HG03196 (cell line): ENCODE measurements at regions not wholly inside any gene's neighbourhood (a gene's known extent, or its start where the extent isn't known, plus 50 kb on each side); places are given as distances from the start of the nearest gene placed in this dataset.

Experiments used
- ATAC-seq: cut with Tn5 transposase; IDR thresholded peaks from one replicate; pipeline ENCODE4 v1.9.1; 2021; ENCODE audit not compliant: unreplicated experiment

DNA sequence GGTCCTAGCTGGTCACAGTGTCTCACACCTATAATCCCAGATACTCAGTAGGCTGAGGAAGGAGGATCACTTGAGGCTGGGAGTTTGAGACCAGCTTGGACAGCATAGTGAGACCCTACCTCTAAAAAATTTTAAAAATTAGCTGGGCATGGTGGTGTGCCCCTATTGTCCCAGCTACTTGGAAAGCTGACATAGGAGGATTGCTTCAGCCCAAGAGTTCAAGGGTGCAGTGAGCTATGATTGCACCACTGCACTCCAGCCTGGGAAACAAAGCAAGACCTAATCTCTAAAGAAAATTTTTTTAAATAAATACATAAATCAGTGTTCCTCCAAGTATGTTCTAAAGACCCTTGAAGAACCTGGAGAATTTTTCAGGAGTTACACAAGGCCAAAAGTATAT, 50.6 kb upstream of the GNAO1 start:
- no peak for ATAC-seq

GRCh38 chr16:56137269-56137668, 54.0 kb upstream of the GNAO1 start:
- ATAC-seq, result no peak

DNA sequence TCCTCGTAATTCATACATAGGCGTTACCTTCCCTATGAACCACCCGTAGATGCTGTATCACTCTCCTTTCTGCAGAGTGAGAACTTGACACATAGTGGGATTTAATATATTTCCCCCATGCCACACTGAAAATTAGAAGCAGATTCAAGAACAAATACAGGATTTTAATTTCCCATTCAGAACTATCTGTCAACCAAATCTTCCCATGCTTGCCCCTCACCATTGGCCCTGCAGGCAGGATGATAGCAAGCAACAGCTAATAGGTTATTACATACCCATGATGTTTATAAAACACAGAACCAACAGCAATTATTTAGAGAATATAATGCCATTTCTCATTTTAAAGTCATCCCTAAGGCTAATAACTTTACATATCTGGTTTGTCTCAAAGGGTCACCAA, 55.0 kb upstream of the GNAO1 start:
- no peak for ATAC-seq

- no peak for ATAC-seq
Observed at GRCh38 chr16:56134790-56135189, 56.5 kb upstream of the GNAO1 start.

GRCh38 chr16:56125922-56126321, 65.4 kb upstream of the GNAO1 start:
- no peak for ATAC-seq

DNA sequence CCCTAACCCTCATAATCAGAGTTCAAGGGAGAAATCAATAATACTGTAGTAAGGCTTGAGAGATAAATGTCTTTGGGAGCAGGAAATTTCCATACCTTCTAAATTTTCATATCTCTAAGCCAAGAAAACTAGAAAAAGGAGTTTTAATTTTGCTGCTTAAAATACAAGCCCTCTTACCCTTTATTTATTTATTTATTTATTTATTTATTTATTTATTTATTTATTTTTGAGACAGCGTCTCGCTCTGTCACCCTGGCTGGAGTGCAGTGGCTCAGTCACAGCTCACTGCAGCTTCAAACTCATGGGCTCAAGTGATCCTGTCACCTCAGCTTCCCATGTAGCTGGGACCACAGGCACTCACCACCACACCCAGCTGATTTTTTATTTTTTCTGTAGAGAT, 69.0 kb upstream of the GNAO1 start:
- no peak for ATAC-seq

DNA sequence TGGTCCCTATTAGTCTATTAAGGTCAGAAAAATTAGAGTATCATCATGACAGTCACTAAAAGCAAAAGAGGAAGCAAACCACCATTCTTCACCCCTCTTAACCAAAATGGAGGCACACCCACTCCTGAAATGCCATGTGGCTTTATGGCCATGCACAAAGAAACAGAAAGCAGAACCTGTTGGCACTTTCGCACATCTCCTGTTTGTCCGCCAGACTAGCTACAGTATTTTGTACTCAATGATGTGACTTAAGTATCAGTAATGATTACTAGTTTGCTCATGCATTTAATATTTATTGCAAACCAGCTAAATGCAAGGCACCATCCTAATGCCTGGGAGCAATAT, 70.2 kb upstream of the GNAO1 start:
- ATAC-seq, result no peak

DNA sequence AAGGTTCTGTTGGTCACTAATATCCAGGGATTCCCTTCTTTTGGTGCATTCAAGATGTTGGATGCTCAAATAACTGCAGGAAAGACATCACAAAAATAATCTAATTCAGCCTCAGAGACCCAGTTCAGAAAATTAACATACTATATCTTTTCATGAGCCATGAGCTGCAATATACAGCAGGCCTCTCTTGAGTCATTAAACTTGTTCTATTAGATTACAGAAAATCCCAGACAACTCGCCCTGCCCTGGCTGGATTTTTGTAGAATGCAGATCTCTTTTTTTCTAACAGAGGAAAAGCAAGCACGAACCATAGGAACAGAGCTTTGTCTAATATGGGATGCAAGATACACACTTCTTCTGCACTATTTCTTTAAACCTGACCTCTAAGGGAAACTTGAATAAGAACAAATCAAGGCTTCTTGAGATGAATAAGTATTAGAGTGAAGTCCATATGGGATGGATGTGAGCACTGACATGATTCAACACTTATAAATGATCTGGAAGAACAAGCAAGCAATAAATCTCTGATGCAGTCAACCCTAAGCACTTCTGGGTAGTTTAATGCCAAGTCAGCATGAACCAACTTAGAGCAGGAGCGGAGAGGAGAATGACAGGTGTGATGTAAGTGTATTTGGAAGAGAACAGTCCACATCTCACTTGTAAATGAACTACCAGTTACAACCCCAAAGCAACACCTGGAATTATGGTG, 70.7 kb upstream of the GNAO1 start:
- no peak for ATAC-seq

GRCh38 chr16:56119133-56119532, 72.2 kb upstream of the GNAO1 start:
- ATAC-seq, result no peak

GRCh38 chr16:56116577-56116964, 74.7 kb upstream of the GNAO1 start:
- no peak for ATAC-seq

GRCh38 chr16:56115817-56116576, 75.3 kb upstream of the GNAO1 start:
- ATAC-seq, result no peak

GRCh38 chr16:56113223-56113622, 78.1 kb upstream of the GNAO1 start:
- no peak for ATAC-seq

DNA sequence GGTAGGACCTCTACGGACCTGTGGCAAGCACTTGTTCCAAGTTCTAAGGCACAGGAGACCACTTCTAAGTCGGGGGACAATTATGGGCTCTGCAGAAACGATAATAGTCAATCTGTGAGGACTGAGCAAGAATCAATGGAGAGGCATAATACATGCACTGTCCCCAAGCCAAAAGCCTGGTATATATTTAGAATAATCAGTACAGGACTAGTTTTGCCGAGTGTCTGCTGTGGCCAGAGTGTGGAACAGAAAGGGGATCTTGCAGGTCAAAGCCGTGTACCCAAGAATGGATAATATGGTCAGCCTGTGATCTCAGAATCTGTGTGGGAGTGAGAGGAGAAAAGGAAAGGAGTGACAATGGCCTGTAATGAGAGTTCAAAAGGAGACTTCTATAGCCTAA, 80.2 kb upstream of the GNAO1 start:
- ATAC-seq, result no peak

- ATAC-seq, result no peak
Observed at GRCh38 chr16:56109994-56110393, 81.3 kb upstream of the GNAO1 start.

DNA sequence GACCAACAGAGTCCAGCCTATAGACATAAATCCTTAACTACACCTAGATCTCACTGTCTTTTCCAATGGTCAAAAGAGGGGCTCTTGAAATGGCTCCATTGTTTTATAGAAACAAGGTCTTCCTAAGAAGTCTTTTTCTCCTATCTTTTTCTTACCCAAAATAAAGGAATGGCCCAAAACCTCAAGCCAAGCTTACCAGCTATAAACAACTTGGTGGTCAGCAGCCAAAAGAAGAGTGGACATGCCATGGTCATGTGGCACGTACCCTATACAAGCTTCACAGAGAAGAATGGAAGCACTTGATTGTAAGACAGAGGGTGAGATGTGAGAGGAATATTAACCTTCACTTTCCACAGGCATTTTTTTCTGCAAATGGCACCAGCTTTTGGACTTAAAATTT, 82.1 kb upstream of the GNAO1 start:
- no peak for ATAC-seq

GRCh38 chr16:56108724-56109123, 82.6 kb upstream of the GNAO1 start:
- ATAC-seq, result no peak

DNA sequence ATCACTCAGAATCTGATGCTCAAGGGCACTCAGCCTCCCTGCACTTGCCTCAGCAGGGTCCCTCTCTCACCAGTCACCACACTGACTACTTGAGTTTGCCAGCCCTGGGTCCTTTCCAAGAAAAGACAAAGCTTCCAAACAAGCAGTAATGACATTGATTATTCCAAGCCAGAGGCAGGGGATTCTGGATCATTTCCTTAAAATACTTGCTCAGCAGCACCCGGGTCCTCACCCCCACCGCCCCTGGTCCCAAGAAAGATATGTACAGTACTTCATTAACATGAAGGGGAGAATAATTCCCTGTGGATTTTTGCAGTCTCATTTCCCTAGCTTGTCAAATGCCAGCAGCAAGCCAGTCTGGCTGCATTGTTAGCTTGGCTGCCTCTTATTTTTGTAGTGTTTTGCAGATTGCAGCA, 83.2 kb upstream of the GNAO1 start:
- ATAC-seq, result no peak

DNA sequence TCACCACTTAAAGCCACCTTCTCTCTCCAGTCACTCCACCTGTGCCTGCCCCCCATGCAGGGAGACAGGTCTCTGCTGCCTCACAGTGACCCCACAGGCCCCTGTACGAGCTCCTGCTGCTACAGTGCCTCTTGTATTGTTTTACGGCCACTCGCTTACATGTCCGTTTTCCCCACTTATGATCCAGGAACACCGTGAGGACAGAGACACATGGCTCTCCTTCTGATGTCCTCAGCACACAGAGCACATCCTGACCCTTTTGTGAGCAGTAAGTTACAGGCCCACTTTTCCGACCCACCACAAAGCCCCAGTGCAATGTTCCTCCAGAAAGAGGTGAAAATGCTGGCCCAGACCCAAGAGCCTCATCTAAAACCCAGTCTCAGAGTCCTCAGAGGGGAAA, 84.8 kb upstream of the GNAO1 start:
- ATAC-seq, result no peak

- no peak for ATAC-seq
Observed at GRCh38 chr16:56102906-56103305, 88.4 kb upstream of the GNAO1 start.

GRCh38 chr16:56102183-56102686, 89.1 kb upstream of the GNAO1 start:
- ATAC-seq, result no peak

GRCh38 chr16:56101480-56101879, 89.8 kb upstream of the GNAO1 start:
- ATAC-seq, result no peak

- ATAC-seq, result no peak
Observed at GRCh38 chr16:56097306-56097705, 94.0 kb upstream of the GNAO1 start.

- ATAC-seq, result no peak
Observed at GRCh38 chr16:56094231-56094630, 97.1 kb upstream of the GNAO1 start.
